Heart right ventricle (tissue), 16 donors: ENCODE measurements at regions not wholly inside any gene's neighbourhood (a gene's known extent, or its start where the extent isn't known, plus 50 kb on each side); places are given as distances from the start of the nearest gene placed in this dataset.

Experiments used
- ATAC-seq, 8 donors: fragments of 200-7000 bp; cut with Tn5 transposase; one replicate each; pipeline ENCODE4 v1.9.1; 2020; ENCODE audit warnings: mild to moderate bottlenecking in 8 of 8, moderate library complexity in 8 of 8, moderate number of reproducible peaks in 1 of 8
- DNase-seq, 2 donors: peaks; one replicate each; pipeline ENCODE4 v3.0.0-alpha.2; 2020
- H3K27ac ChIP-seq, 10 donors: fragments of 200-600 bp; sonication (generic) in 2 of 10; one replicate each; pipeline versions ENCODE4 v1.5.0 to v1.8.0; 2020 to 2022; ENCODE audit warnings: mild to moderate bottlenecking in 3 of 10
- H3K27me3 ChIP-seq, 7 donors: fragments of 200-600 bp; one replicate each; pipeline ENCODE4 v1.8.0; 2021 to 2022; ENCODE audit warnings: mild to moderate bottlenecking in 2 of 7
- H3K36me3 ChIP-seq, 9 donors: fragments of 200-600 bp; sonication (generic) in 1 of 9; one replicate each; pipeline versions ENCODE4 v1.5.0 to v1.8.0; 2020 to 2022; ENCODE audit warnings: mild to moderate bottlenecking in 2 of 9
- H3K4me1 ChIP-seq, 9 donors: fragments of 200-600 bp; sonication (generic) in 1 of 9; one replicate each; pipeline versions ENCODE4 v1.5.0 to v1.8.0; 2020 to 2022; ENCODE audit warnings: mild to moderate bottlenecking in 4 of 9
- H3K4me3 ChIP-seq, 10 donors: fragments of 200-600 bp; sonication (generic) in 2 of 10; one replicate each; pipeline versions ENCODE4 v1.5.0 to v1.8.0; 2020 to 2022; ENCODE audit warnings: mild to moderate bottlenecking in 7 of 10, moderate library complexity in 2 of 10
- H3K9me3 ChIP-seq, 11 donors: fragments of 200-600 bp in 10 of 11; sonication (generic) in 2 of 11; one replicate each; pipeline versions ENCODE4 v1.5.0 to v1.8.0; 2013 to 2022; ENCODE audit warnings: mild to moderate bottlenecking in 2 of 11, control low read depth in 1 of 11, moderate library complexity in 1 of 11
- CTCF ChIP-seq, 9 donors: fragments of 200-600 bp; sonication (generic) in 2 of 9; IDR thresholded peaks; one replicate each; pipeline versions ENCODE4 v1.5.0 to v1.8.0; 2021 to 2022; ENCODE audit warnings: antibody characterized with exemption in 9 of 9, mild to moderate bottlenecking in 5 of 9, moderate library complexity in 1 of 9
- WGBS, 2 donors: extraction: QIAGEN DNeasy Blood & Tissue Kit; methylation state at CpG; one replicate each; pipeline ENCODE4 v1.1.7; 2013; ENCODE audit warnings: inconsistent platforms in 1 of 2; 5-methylcytosine and 5-hydroxymethylcytosine counted together
- intact Hi-C, 10 donors: fragments of 100-400 bp; cut with DNase I; formaldehyde crosslinking; loops; one replicate each; pipeline versions ENCODE4 v1.11.1 to v1.14.2; 2022
- donor health status: Arrhythmogenic right ventricular cardiomyopathy.
- donor health status: ischemic (EF 13 %, LVEDD 7.1; RV severe dilation, severe dysfunction).
- donor health status: healthy with polysubstance abuse.
- donor health status: DM: no; HTN: yes; CAD: no.
- donor health status: DM: no; HTN: no; CAD: no.
- donor health status: ischemic (EF 25% LVEDD 6.9; RV normal size, moderate dysfunction).
- donor health status: ischemic (EF 25% LVEDD 5.7; RV mildly dilated, moderate dysfunction).
- donor health status: healthy.
- donor health status: DM: yes; HTN: yes; CAD: no.
- donor health status: Ischemic cardiomyopathy.
- donor health status: ischemic (EF 35%, LVEDD 5.7; RV mildly dilated, moderate dysfunction).
- donor health status: nonischemic (EF 11% LVEDD 7.7; RV severe dilation, severe dysfunction).
- donor health status: DM: yes; HTN: yes; CAD: no.
- donor health status: PGD.
- donor health status: ischemic (EF 29% LVEDD 5.4; RV normal size, mild dysfunction).
- donor health status: nonischemic (EF 23%, LVEDD 6.1; RV moderate dilation, normal function).

- H3K4me3 ChIP-seq, result no peak overlapping the region
- no peak for ATAC-seq
These were observed 155.5 kb downstream of the TENT4A start for GRCh38 chr5:6868575-6869215.

GRCh38 chr5:6869677-6870076, 156.4 kb downstream of the TENT4A start:
- TF ChIP-seq CTCF (IDR thresholded peaks at IDR 0.05), result no peak
- Histone ChIP-seq H3K36me3 (no peaks in the 10 kb centered on the region), H3K27me3 (peaks cover 0 to 4% (median 0%) of the 10 kb centered on the region in 7 donors), H3K4me1 (no peaks in the 10 kb centered on the region), H3K27ac (no peak overlapping the region), H3K9me3 (no peaks in the 10 kb centered on the region), H3K4me3 (no peak overlapping the region)
- intact Hi-C loops, result no loop called here
- 82 to 87% methylated on average over 7 of the region's 7 CpGs for WGBS, 2 donors
- no peak for ATAC-seq
- DNase-seq, result no peak

More at GRCh38 chr5:6868575-6869215, 155.5 kb downstream of the TENT4A start:
- Histone ChIP-seq H3K27me3 (peaks cover 0 to 4% (median 0%) of the 10 kb centered on the region in 7 donors), H3K4me1 (no peaks in the 10 kb centered on the region), H3K9me3 (no peaks in the 10 kb centered on the region), H3K36me3 (no peaks in the 10 kb centered on the region), H3K27ac (no peak overlapping the region)
- intact Hi-C loops, result no loop called here
- DNase-seq, result no peak
- no peak for TF ChIP-seq CTCF (IDR thresholded peaks at IDR 0.05)
- WGBS, 2 donors, result 86 to 87% methylated on average over 11 of the region's 11 CpGs

GRCh38 chr5:6872441-6873160, 159.4 kb downstream of the TENT4A start:
- no peaks in the 10 kb centered on the region for H3K36me3 ChIP-seq
- no peaks in the 10 kb centered on the region for H3K4me1 ChIP-seq
- WGBS, 2 donors, result 72 to 76% methylated on average over 12 of the region's 12 CpGs
- no peaks in the 10 kb centered on the region for H3K9me3 ChIP-seq
- H3K4me3 ChIP-seq, result no peak overlapping the region
- intact Hi-C loops, result no loop called here
- H3K27ac ChIP-seq, result no peak overlapping the region
- TF ChIP-seq CTCF (IDR thresholded peaks at IDR 0.05), result no peak
- no peak for ATAC-seq
- peaks cover 0 to 7% (median 0%) of the 10 kb centered on the region in 7 donors for H3K27me3 ChIP-seq
- DNase-seq, result no peak

- intact Hi-C loops, result no loop called here
- ATAC-seq (no peak), DNase-seq (no peak)
- Histone ChIP-seq H3K4me3 (no peak overlapping the region), H3K27me3 (peaks cover 0 to 7% (median 0%) of the 10 kb centered on the region in 7 donors), H3K9me3 (no peaks in the 10 kb centered on the region), H3K27ac (no peak overlapping the region), H3K36me3 (no peaks in the 10 kb centered on the region), H3K4me1 (no peaks in the 10 kb centered on the region)
- TF ChIP-seq CTCF (IDR thresholded peaks at IDR 0.05), result no peak
- 76 to 80% methylated on average over 3 of the region's 3 CpGs for WGBS, 2 donors
These were observed 160.1 kb downstream of the TENT4A start for GRCh38 chr5:6873359-6873758.
